GM12873 (cell line): ENCODE measurements at regions not wholly inside any gene's neighbourhood (a gene's known extent, or its start where the extent isn't known, plus 50 kb on each side); places are given as distances from the start of the nearest gene placed in this dataset.

Source experiments
- TF ChIP-seq, protein P1 (sequence below): IDR thresholded peaks from 2 replicates; pipeline ENCODE4 v1.5.1; 2012; ENCODE audit warnings: low read depth, mild to moderate bottlenecking, moderate library complexity, low read length, control low read depth; ENCODE audit not compliant: insufficient read depth; ENCODE audit errors: missing control alignments

DNA sequence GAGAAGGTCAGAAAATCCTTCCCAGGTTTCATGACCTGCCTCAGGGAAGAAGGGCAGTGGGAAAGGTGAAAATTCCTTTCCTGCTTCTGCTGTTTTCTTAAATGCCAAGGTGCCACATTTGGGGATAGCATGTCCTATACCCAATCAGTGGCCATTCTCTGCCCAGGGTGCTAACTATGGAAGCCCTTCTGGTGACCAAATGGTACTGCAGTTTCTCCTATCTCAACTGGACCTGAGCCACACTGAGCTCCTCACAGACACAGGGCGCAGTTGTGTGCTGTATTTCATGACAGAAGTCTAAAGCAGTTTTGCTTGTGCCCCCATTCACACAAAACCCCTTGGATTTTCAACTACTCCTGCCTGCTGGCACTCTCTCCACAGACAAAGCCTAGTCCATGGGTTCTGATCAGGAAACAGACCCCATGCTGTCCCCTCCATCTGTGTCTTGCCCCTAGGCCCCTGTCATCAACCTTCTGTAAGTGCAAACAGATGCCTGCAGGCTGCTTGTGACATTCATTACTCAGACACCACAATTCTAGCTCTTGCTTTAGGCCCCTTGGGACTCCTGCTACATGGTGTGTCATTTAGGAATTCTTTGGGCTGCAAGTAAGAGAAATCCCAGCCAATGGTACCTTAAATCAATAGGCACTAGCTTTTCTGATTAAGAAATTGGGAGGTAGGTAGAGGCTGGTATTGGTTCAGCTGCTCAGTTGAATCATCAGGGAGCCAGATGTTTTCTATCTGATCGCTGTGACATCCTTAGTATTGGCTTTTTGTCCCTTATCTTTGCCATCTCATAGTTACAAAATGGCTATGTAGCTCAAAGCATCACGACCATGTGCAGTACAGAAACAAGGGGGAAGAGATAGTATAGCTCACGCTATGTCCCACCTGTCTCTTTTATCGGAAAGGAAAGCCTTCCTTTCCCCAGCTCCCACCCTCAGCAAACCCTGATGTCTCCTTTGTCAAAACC is 147.8 kb downstream of the CD83 start:
- TF ChIP-seq, protein P1, sequence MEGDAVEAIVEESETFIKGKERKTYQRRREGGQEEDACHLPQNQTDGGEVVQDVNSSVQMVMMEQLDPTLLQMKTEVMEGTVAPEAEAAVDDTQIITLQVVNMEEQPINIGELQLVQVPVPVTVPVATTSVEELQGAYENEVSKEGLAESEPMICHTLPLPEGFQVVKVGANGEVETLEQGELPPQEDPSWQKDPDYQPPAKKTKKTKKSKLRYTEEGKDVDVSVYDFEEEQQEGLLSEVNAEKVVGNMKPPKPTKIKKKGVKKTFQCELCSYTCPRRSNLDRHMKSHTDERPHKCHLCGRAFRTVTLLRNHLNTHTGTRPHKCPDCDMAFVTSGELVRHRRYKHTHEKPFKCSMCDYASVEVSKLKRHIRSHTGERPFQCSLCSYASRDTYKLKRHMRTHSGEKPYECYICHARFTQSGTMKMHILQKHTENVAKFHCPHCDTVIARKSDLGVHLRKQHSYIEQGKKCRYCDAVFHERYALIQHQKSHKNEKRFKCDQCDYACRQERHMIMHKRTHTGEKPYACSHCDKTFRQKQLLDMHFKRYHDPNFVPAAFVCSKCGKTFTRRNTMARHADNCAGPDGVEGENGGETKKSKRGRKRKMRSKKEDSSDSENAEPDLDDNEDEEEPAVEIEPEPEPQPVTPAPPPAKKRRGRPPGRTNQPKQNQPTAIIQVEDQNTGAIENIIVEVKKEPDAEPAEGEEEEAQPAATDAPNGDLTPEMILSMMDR: peak; percentile 36

DNA sequence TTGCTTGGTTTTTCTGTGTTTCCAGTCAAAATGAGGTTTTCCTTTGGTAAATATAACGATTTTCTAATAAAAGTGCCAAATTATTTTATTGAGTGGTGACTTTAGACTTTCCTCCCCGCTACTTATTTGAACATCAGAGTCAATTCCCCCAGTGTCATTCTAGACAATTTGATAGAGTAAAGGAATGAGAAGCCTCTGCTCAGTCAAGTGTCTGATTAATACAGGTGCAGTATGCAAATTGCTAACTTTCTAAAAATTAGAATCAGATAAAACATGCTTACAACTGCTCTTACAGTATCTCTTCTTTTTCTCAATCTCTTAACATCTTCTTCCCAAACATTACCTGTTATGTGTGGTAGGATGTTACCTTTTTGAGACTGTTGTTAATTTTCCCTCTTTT is 148.7 kb downstream of the CD83 start:
- TF ChIP-seq, protein P1: no peak

DNA sequence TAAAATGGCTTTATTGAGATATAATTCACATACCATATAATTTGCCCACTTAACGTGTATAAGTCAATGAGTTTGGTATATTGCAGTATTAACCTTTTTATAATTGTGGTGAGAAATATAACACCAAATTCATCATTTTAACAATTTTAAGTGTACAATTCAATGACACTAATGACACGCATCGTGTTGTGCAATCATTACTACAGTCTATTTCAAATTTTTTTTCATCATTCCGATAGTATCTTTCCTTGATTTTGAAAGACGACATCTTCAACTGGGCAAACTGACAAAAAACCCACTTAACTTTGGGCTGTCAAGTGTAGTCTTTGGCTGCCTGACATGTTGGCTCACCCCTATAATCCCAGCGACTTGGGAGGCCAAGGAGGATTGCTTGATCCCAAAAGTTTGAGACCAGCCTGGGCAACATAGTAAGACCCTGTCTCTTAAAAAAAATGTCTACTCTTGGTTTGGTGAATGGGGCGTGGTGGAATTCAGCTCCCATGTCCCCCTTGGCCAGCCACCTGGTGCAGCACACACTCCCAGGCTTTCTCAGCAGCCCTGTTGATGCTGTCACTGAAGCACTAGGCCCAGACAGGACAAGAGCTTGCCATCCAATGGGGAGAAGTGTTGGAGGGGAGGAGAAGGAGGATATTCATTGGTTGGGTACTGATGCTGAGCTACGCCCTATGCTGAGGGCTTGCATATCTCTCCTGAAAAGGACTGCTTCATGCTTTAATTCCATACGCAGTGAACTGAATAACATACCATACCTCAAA is 150.5 kb downstream of the CD83 start:
- TF ChIP-seq, protein P1: no peak

DNA sequence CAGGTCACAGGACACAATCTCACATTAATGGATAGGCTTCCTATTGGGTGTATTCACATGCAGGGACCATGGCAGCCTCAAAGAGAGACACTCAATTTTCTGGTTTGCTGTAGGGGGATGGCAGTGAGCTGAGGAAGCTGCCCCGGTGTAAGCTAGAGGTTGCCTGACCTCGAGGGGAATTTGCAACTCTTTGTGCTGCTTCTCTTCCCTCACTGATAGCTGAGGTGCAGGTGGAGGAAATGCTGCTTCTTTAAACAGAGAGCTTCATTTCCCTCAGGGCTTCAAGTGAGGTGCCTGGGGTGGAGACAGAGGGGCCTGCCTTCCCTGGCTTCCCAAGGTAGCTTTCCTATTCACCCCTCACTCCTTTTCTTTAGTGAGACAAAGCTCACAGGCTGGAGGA is 151.9 kb downstream of the CD83 start:
- TF ChIP-seq, protein P1: no peak

DNA sequence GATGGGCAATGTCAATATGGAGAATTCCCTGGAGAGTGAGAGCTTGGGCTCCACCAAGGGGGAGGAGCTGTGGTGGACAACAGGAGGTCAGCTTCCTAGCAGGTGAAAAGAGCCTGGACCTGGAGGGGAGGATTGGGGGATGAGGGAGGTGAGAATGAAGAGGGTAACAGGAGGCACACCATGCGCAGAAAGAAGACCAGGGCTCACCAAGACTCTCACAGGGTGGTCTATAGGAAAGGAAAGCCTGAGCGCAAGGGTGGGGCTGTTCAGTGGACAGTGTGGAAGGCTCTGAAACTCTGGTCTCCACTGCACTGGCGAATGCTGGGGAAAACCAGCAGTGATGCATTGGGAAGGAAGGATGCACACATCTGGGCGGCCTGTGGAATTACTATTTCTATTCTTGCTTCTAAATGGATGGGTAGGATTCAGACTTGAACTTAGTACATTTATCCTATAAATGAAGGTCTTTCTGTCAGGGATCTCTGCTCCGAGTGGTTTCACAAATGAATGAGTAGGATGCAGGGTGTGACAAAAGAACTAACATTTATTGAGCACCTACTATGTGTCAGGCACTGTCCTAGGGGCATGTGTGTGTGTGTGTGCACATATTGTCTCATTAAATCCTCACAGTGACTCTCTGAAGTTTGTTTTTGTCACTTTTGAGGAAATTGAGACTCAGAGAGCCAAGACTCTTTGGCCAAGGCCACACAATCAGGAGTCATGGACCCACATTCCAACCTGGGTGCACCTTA is 152.7 kb downstream of the CD83 start:
- TF ChIP-seq, protein P1: no peak

DNA sequence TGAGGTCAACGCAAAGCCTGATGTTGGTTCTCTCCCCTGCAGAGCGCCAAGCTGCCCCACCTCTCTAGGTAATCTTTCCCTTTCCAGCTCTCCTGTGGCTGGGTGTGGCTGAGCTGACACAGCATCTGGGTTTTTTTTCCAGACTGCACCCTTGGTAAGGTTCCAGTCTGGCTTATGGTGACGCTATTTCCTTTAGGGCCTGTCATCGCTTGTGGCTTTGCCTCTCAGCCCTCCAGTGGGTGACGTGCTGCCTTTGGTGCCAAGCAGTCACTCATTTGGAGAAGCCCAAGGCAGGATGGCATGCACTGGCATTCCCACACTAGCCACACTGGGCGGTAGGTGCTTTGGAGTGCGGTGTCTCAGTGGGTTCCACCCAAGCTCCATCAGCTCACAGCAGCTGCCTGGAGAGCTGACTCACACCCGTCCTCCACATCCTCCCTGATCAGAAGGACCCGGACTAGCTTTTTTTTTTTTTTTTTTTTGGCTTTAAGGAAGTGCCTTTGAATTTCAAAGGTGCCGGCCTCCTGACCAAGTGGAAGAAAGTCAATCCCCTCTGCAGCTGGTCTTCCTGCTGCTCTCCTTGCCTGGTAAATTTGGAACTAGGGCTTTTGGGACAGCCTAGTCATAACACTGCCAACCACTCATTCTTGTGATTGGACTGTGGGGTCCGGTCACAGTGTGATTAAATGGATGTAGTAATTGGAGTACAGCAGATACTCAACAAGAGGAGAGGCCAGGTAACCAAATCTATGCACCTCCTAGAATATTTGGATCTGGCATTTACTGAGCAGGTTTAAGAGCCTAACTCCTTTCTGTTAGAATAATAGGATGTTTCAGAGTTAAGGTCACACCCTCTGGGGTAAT is 153.6 kb downstream of the CD83 start:
- TF ChIP-seq, protein P1: no peak
